NCI-H2029 (cell line): ENCODE measurements at regions not wholly inside any gene's neighbourhood (a gene's known extent, or its start where the extent isn't known, plus 50 kb on each side); places are given as distances from the start of the nearest gene placed in this dataset.
"Not testable (repeated sequence)": the region's sequence is repeated elsewhere in the genome, so short reads cannot be mapped to it uniquely, and the experiment has no call there.

Experiments
- DNase-seq: peaks from one replicate; lab custom pipeline; 2025; lab: John Stamatoyannopoulos, UW

GRCh38 chr4:91653067-91653466 lies 650.7 kb upstream of the GRID2 start:
- no peak for DNase-seq

GRCh38 chr4:91681091-91681490 lies 622.7 kb upstream of the GRID2 start:
- DNase-seq: no peak

DNA sequence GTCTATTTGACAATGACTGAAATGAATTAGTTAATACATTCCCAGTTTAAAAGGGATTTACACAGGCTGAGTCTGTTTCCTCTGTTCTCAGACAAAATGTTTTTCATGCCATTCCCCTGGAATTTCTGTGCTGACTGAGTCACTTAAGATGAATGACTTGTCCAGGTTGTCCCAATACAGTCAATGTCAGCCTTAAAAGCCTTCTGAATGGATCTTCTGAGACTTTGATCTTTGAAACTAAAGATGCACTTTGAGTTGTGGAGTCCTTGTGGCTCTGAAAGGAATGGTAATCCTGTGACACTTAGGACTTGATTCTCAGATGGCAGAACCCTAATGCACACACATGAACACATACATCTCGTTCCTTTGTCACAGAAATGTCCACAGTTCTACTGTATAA lies 622.2 kb upstream of the GRID2 start:
- no peak for DNase-seq

- DNase-seq: no peak
Measured at GRCh38 chr4:91684955-91685354, 618.8 kb upstream of the GRID2 start.

DNA sequence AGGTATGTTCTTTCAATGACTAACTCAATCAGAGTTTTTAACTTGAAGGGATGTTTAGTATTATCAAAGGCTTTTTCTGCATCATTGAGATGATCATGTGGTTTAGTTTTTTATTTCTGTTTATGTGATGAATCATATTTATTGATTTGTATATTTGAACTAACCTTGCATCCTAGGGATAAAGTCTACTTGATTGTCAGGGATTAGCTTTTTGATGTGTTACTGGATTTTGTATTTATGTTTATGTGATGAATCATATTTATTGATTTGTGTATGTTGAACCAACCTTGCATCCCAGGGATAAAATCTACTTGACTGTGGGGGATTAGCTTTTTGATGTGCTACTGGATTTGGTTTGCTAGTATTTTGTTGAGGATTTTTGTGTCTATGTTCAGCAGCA lies 615.4 kb upstream of the GRID2 start:
- no peak for DNase-seq

GRCh38 chr4:91699691-91700090 lies 604.1 kb upstream of the GRID2 start:
- DNase-seq: not testable (repeated sequence)

- no peak for DNase-seq
Measured at GRCh38 chr4:91729851-91730250, 573.9 kb upstream of the GRID2 start.

DNA sequence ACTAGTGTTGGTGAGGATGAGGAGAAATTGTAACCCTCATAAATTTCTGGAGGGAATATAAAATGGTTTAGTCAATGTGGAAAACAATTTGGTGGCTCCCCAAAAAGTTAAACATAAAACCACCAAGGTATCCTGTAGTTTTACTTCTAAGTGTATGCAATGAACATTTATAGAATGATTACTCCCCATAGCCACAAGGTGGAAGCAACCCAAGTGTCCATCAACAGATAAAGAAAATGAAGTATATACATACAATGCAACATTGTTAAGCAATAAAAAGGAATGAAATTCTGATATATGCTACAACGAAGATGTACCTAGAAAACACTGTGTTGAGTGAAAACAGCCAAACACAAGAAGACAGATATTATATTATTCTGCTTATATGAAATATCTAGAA lies 569.1 kb upstream of the GRID2 start:
- no peak for DNase-seq

DNA sequence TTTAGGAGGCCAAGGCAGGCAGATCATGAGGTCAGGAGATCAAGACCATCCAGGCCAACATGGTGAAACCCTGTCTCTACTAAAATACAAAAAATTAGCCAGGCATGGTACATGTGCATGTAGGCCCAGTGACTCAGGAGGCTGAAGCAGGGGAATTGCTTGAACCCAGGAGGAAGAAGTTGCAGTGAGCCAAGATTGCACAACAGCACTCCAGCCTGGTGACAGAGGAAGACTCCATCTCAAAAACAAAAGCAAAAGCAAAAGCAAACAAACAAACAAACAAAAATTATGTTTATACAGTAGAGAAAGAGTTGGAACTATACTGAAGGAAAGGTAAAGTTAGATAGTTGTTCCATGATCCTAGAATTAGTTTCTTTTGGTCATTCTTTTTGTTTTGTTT lies 564.9 kb upstream of the GRID2 start:
- not testable (repeated sequence) for DNase-seq

- no peak for DNase-seq
Measured at GRCh38 chr4:91746551-91746950, 557.2 kb upstream of the GRID2 start.

DNA sequence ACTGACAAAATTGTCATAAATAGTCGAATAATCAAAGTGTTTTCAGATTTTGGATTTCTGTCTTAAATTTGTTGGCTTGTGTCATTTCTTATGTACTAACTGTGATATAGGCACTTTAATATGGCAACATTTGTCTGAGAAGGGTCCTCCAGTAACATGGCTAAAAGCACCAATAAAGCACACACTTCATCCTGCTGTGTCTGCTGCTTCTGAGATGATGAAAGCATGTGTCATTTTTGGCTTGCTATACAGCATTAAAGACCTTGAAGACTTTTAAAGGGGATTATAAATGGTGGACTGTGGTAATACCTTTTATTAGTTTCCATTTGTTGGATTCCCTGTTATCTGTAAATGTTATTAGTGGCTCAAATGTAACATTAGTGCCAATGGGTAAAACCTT lies 551.8 kb upstream of the GRID2 start:
- DNase-seq: no peak

DNA sequence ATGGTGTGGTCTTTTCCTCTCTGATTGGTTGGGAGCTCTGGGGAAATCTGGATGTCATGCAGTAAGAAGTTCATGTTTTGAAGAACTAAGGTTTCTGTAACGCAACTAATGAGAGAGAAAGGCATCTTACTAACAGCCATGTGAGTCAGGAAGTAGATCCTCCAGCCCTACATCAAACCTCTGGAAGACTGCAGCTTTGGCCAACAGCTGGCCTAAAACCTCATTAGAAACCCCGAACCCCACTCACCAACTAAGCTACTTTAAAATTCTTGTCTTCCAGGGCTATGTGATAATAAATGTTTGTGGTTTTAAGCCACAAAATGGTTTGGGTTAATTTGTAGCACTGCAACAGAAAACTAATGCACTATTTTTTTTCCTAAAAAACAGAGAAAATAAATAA lies 549.0 kb upstream of the GRID2 start:
- DNase-seq: no peak

GRCh38 chr4:91758487-91758886 lies 545.3 kb upstream of the GRID2 start:
- DNase-seq: no peak

DNA sequence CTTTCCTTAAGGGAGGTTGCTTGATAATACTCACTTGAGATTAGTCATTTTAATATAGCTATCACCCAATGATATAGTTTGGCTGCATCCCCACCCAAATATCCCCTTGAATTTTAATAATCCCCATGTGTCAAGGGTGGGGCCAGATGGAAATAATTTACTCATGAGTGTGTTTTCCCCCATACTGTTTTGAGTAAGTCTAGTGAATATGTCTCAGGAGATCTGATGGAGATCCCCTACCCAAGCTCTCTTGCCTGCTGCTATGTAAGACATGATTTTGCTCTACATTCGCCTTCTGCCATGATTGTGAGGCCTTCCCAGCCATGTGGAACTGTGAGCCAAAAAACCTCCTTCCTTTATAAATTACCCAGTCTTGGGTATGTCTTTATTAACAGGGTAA lies 539.7 kb upstream of the GRID2 start:
- DNase-seq: no peak

DNA sequence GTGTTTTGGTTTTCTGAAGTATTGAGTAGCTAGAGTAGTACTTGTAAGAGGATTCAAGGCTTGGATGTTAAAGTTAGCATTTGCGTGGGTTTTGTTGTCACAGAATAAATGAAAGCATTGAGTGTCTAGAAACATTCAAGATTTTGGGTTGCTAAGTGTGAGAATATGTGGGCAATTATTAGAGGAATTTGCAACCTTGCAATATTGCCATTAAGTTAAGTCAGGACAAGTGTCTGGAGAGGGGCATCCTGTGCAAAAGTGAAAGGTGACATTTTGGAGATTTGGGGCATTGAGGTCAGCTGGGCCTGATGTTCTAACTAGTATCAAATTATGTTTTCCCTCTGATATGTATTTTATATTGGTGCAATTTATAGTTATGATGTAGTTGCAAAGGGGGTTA lies 533.9 kb upstream of the GRID2 start:
- DNase-seq: no peak

GRCh38 chr4:91791631-91792030 lies 512.1 kb upstream of the GRID2 start:
- DNase-seq: not testable (repeated sequence)

- no peak for DNase-seq
Measured at GRCh38 chr4:91795947-91796346, 507.8 kb upstream of the GRID2 start.

DNA sequence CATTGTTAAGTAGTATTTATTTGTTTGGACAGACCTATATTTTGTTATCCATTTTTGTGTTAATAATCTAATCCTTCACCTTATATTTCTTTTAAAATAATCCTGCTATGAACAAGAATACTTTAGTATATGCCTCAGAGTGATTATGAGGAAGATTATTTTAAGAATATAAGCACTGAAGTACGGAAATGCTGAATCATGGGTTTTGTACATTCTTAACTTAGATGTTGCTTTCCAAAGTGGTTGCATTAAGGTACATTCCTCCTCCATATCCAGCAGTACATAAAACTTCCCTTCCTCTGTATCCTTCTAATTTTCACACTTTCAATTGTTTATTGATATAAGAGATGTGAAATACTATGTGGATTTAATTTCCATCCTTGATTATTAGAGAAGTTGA lies 491.4 kb upstream of the GRID2 start:
- no peak for DNase-seq

GRCh38 chr4:91824773-91825172 lies 479.0 kb upstream of the GRID2 start:
- DNase-seq: no peak

- no peak for DNase-seq
Measured at GRCh38 chr4:91826186-91826585, 477.6 kb upstream of the GRID2 start.

GRCh38 chr4:91827914-91828313 lies 475.9 kb upstream of the GRID2 start:
- no peak for DNase-seq

DNA sequence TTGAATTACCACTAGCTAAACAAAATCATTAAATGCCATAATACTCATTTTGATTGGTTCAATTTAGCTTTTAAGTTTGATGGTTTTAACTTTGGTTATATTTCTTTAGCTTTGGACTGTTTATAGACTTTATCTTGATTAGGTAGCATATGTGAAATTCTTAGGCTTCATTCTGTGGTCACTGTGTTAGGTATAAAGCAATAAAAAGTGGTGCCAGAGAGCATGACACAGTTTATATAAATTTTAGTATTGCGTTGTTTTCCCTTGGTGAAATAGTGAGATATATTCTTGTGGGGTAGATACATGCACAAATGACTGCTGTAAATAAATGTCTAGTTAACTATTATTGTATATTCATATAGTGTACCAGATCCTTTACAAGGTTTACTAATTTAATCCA lies 474.2 kb upstream of the GRID2 start:
- no peak for DNase-seq

DNA sequence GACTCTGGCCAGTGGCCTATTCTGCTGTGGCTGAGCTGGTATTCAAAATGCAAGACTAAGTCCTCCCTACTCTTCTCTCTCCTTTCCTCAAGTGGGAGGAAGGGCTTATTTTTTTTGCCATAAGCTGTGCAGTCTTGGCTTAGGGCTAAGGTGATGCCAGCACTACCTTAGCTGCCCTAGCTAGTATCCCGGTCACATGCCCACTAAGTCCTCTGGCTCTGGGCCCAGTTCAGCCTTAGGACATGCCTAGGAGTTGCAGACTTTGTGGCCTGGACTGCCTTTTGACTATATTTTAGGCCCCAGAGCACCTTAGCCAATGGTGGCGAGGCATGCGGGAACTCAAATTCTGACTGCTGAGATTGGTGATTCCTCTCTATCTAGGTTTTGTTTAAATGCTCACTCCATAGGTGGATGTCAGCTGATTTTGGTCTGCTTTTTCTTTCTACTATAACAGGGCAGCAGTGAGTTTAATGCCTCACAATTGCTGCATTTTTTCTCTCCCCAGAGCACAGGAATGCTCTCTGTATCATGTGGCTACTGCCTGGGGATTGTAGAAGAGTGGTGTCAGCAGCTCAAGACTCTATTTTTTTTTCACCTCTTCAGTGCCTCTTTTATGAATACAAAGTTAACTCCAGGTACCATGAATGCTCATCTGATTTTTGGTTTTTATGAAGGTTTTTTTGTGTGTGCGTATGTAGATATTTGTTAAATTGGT lies 472.9 kb upstream of the GRID2 start:
- no peak for DNase-seq

DNA sequence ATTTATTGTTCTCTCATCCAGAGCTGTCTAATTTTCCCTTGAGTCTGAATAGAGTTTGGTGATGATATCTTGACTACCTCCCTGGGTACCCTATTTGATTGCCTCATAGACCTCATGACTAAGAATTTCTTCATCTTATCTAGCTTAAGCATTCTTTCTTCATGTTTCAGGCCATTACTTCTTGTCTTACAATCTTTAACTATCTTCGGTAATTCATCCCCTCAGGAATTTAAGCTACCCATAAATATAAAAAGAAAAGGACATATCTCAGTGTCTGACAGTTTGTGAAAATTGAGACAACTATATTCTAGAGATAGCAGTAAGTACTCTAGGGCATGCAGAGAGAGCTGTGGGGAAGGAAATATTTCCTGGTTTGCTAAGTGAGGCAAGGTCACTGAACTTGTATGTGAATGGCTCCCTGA lies 466.1 kb upstream of the GRID2 start:
- DNase-seq: no peak
